OCI-LY7 (cell line): ENCODE measurements at regions not wholly inside any gene's neighbourhood (a gene's known extent, or its start where the extent isn't known, plus 50 kb on each side); places are given as distances from the start of the nearest gene placed in this dataset.

Source experiments
- BruUV-seq: library from RNA; stranded (reverse); fragments of 400-500 nt; replicated peaks from 2 replicates; lab custom pipeline; 2021; lab: Mats Ljungman, UMichigan
- CTCF ChIA-PET: fragments of 300-600 bp; sonication (Branson Sonifier 250); formaldehyde crosslinking; loops from one replicate; lab custom pipeline; 2022; ENCODE audit warnings: antibody characterized with exemption; ENCODE audit not compliant: unreplicated experiment; lab: Charles Lee
- POLR2A ChIA-PET: fragments of 300-600 bp; sonication (Branson Sonifier 250); formaldehyde crosslinking; loops from one replicate; lab custom pipeline; 2022; ENCODE audit warnings: antibody characterized with exemption; lab: Charles Lee
- DNase-seq: peaks from one replicate; pipeline ENCODE4 v3.0.0-alpha.2; 2015; ENCODE audit warnings: low spot score
- H2AFZ ChIP-seq: fragments of 200-600 bp; sonication (generic), shearing (Covaris generic); 2 replicates; pipeline ENCODE4 v1.6.1; 2014; ENCODE audit warnings: mild to moderate bottlenecking, antibody characterized with exemption, low read length, moderate library complexity
- H3K27ac ChIP-seq: fragments of 200-600 bp; sonication (generic); 2 replicates; pipeline ENCODE4 v1.5.1; 2014; ENCODE audit warnings: mixed run types, low read depth, mild to moderate bottlenecking, moderate library complexity, low read length, inconsistent platforms; ENCODE audit not compliant: poor library complexity, severe bottlenecking
- H3K36me3 ChIP-seq: fragments of 200-600 bp; sonication (generic); 2 replicates; pipeline ENCODE4 v1.6.1; 2014; ENCODE audit warnings: mild to moderate bottlenecking, antibody characterized with exemption, low read length, moderate library complexity, mixed read lengths; ENCODE audit not compliant: insufficient read depth
- H3K4me1 ChIP-seq: fragments of 200-600 bp; sonication (generic); 2 replicates; pipeline ENCODE4 v1.5.1; 2014; ENCODE audit warnings: mild to moderate bottlenecking, low read length; ENCODE audit not compliant: insufficient read depth, poor library complexity, severe bottlenecking
- H3K4me2 ChIP-seq: fragments of 200-600 bp; sonication (generic); 2 replicates; pipeline ENCODE4 v1.6.1; 2014; ENCODE audit warnings: mild to moderate bottlenecking, low read length
- H3K4me3 ChIP-seq: fragments of 200-600 bp; sonication (generic); 2 replicates; pipeline ENCODE4 v1.5.1; 2014; ENCODE audit warnings: mild to moderate bottlenecking, low read depth, low read length; ENCODE audit not compliant: poor library complexity, severe bottlenecking
- H3K79me2 ChIP-seq: fragments of 200-600 bp; sonication (generic); 2 replicates; pipeline ENCODE4 v1.6.1; 2016; ENCODE audit warnings: low read depth, mild to moderate bottlenecking, low read length, moderate library complexity, mixed read lengths; ENCODE audit not compliant: insufficient read depth
- H3K9me2 ChIP-seq: fragments of 200-600 bp; sonication (generic); 2 replicates; pipeline ENCODE4 v1.6.1; 2016; ENCODE audit warnings: mild to moderate bottlenecking, low read length, mixed read lengths; ENCODE audit not compliant: insufficient read depth
- H3K9me3 ChIP-seq: fragments of 200-600 bp; sonication (generic); 2 replicates; pipeline ENCODE4 v1.6.1; 2014; ENCODE audit warnings: mild to moderate bottlenecking, mixed run types, low read length, mixed read lengths
- H4K20me1 ChIP-seq: fragments of 200-600 bp; sonication (generic); 2 replicates; pipeline ENCODE4 v1.6.1; 2014; ENCODE audit warnings: mild to moderate bottlenecking, antibody characterized with exemption, low read length, moderate library complexity, mixed read lengths; ENCODE audit not compliant: insufficient read depth
- CTCF ChIP-seq: fragments of 200-600 bp; sonication (generic); conservative IDR thresholded peaks from 2 replicates; pipeline ENCODE4 v1.5.1; 2014; ENCODE audit warnings: mild to moderate bottlenecking, antibody characterized with exemption, low read length, moderate library complexity, mixed read lengths
- EZH2phosphoT487 ChIP-seq: fragments of 200-600 bp; sonication (generic); IDR thresholded peaks from 2 replicates; pipeline ENCODE4 v1.6.1; 2018; ENCODE audit warnings: low read depth, borderline replicate concordance, mild to moderate bottlenecking, mixed run types, antibody characterized with exemption, low read length, moderate library complexity, mixed read lengths
- intact Hi-C: fragments of 100-400 bp; cut with micrococcal nuclease; formaldehyde crosslinking; loops from one replicate; pipeline ENCODE4 v1.10.0; 2022; ENCODE audit not compliant: unreplicated experiment

- DNase-seq = no peak
- H3K79me2 ChIP-seq = no peaks in the 10 kb centered on the region
- H3K9me2 ChIP-seq = no peaks in the 10 kb centered on the region
- H3K9me3 ChIP-seq = no peaks in the 10 kb centered on the region
- H3K4me2 ChIP-seq = no peak overlapping the region
- no peak overlapping the region for H3K4me3 ChIP-seq
- no peaks in the 10 kb centered on the region for H3K4me1 ChIP-seq
- no peak overlapping the region for H3K27ac ChIP-seq
- TF ChIP-seq CTCF (no peak), EZH2phosphoT487 (no peak)
- H2AFZ ChIP-seq = no peak overlapping the region
- intact Hi-C loops = no loop called here
- no peaks in the 10 kb centered on the region for H4K20me1 ChIP-seq
- H3K36me3 ChIP-seq = no peaks in the 10 kb centered on the region
- no TSS peak for BruUV-seq
- ChIA-PET CTCF (no interaction called here), POLR2A (interaction anchor here (1.4 kb wide), 1 partner anchor 17 kb away, joined by 4 read pairs; no protein-coding TSS in a partner anchor)
Observed at GRCh38 chr3:65035246-65035645, 347.4 kb upstream of the ADAMTS9 start.

- no TSS peak for BruUV-seq
- H2AFZ ChIP-seq = no peak overlapping the region
- POLR2A ChIA-PET = interaction anchor here (0.6 to 1.5 kb wide), 3 partner anchors 8 to 615 kb away, joined by 3 to 4 read pairs (median 3); no protein-coding TSS in a partner anchor
Observed at GRCh38 chr3:65033576-65033975, 345.8 kb upstream of the ADAMTS9 start.

GRCh38 chr3:65030847-65031463 lies 343.2 kb upstream of the ADAMTS9 start:
- H2AFZ ChIP-seq = no peak overlapping the region
- no peaks in the 10 kb centered on the region for H3K79me2 ChIP-seq
- no peak overlapping the region for H3K4me2 ChIP-seq
- H3K9me3 ChIP-seq = no peaks in the 10 kb centered on the region
- H3K4me3 ChIP-seq = no peak overlapping the region
- BruUV-seq = no TSS peak
- no peaks in the 10 kb centered on the region for H3K9me2 ChIP-seq
- intact Hi-C loops = no loop called here
- DNase-seq = no peak
- H3K27ac ChIP-seq = no peak overlapping the region
- no peaks in the 10 kb centered on the region for H3K4me1 ChIP-seq
- H4K20me1 ChIP-seq = no peaks in the 10 kb centered on the region
- CTCF ChIA-PET = no interaction called here
- TF ChIP-seq EZH2phosphoT487 (no peak), CTCF (no peak)
- H3K36me3 ChIP-seq = no peaks in the 10 kb centered on the region
- POLR2A ChIA-PET = interaction anchor here (0.6 kb wide), 1 partner anchor 502 kb away, joined by 3 read pairs; no protein-coding TSS in a partner anchor

More at GRCh38 chr3:65033576-65033975, 345.8 kb upstream of the ADAMTS9 start:
- no peak for TF ChIP-seq EZH2phosphoT487
- intact Hi-C loops = no loop called here
- H3K9me3 ChIP-seq = no peaks in the 10 kb centered on the region
- no peak overlapping the region for H3K4me2 ChIP-seq
- no peaks in the 10 kb centered on the region for H3K36me3 ChIP-seq
- no peaks in the 10 kb centered on the region for H3K9me2 ChIP-seq
- no peak for DNase-seq
- no peaks in the 10 kb centered on the region for H3K4me1 ChIP-seq
- H3K27ac ChIP-seq = no peak overlapping the region
- CTCF ChIA-PET = no interaction called here
- no peak overlapping the region for H3K4me3 ChIP-seq
- no peaks in the 10 kb centered on the region for H3K79me2 ChIP-seq
- no peaks in the 10 kb centered on the region for H4K20me1 ChIP-seq
